NCI-H2196 (cell line): ENCODE measurements at regions not wholly inside any gene's neighbourhood (a gene's known extent, or its start where the extent isn't known, plus 50 kb on each side); places are given as distances from the start of the nearest gene placed in this dataset.

Experiments
- DNase-seq: peaks from one replicate; lab custom pipeline; 2025; ENCODE audit not compliant: unreplicated experiment; lab: John Stamatoyannopoulos, UW

DNA sequence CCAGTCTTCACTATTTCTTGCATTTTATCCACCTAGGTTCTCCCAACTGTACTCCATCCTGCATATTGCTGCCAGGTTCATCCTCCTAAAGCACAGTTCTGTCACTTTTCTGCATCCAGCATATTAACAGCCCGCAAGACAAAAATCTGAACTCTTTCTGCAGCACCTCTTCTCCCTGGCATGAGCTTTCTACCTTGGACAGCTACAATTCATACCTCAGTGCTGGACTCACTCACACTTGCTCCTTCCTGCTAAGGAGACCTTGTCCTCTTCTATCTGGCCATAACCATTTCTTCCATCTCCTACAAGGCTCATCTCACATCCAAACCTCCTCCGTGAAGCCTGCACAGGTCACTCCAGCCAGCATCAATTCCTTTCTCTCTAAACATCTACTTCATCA, 170.1 kb upstream of the GRIP1 start:
- DNase-seq, result no peak

DNA sequence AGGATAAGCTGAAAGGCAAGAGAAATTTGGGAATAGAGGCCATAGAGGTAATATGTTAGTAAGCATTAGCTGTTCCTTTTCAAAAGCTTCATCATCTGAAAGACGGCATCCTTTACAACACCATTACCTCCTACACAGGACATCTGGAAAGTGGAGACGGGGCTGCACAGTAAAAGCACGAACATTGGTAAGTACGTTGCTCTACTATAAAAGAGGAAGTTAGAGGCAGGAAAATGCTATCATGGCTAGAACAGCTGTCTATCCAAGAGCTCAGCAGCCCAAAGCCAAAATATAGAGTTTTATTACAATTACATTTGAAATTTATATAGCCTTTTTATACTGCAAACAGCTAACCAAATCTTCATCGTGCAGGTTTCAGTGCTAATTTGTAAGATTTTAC, 172.3 kb upstream of the GRIP1 start:
- no peak for DNase-seq

- no peak for DNase-seq
Measured at GRCh38 chr12:66852091-66852490, 173.2 kb upstream of the GRIP1 start.

GRCh38 chr12:66852765-66853164, 173.9 kb upstream of the GRIP1 start:
- DNase-seq, result no peak

GRCh38 chr12:66859751-66860440, 181.0 kb upstream of the GRIP1 start:
- no peak for DNase-seq

DNA sequence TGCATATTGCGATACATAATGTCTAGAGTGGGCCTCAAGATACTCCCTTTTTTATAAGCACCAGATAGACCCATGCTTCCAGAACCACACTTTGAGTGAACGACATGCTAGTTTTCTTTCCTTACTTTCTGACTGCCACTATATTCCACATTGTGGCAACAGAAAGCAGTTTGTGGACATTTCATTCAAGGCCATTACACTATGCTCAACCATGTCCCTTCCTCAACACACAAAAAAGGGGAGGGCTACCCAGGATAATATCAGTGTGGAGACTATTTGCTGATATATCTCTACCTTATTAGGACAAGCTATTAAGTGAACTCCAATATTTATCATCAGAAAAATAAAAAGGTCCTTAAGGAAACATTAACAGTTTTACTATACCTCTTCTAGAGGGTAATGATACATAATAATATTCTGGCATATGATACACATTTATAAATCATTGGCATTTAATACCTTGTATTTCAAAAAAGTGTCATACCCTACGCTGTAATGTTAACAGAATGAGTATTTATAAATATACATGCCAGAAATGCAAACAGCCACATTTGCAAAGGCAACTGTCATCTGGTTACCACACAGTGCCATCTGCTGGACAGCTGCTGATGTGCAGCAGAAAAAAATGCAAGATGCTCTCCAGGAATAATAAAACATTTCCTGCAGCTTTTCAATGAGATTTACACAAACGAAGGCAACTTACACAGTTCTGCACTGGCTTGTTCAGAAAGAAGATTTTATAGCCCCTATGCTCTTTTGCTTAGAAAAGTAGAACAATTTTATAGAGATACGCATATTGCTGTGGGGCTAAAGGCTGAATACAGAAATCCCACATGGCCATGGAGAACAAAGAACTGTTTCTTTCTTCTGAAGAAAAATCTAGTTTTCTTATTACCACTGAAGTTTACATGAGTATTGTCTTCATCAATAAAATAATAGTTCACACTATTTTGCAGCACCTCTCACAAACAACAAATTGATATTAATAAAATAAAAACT, 182.2 kb upstream of the GRIP1 start:
- peak; percentile 73 for DNase-seq

GRCh38 chr12:66862356-66862985, 183.6 kb upstream of the GRIP1 start:
- no peak for DNase-seq

DNA sequence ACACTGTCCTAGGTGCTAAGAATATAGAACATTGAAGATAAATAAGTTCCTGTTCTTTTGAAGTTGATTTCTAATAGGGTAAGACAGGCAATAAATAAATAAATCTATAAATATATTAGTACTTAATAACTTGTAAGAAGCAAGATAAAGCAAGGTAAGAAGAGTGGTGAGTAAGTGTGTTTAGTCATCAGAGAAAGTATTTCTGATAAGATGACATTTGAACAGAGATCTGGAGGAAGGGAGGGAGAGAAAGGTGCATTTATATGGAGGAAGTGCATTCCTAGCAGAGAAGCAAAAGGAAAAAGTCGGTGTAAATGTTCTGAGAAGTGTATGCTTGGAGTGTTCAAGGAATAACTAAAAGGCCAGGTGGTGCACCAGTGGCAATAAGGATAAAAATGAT, 184.4 kb upstream of the GRIP1 start:
- no peak for DNase-seq

- no peak for DNase-seq
Measured at GRCh38 chr12:66877925-66878324, 199.0 kb upstream of the GRIP1 start.

DNA sequence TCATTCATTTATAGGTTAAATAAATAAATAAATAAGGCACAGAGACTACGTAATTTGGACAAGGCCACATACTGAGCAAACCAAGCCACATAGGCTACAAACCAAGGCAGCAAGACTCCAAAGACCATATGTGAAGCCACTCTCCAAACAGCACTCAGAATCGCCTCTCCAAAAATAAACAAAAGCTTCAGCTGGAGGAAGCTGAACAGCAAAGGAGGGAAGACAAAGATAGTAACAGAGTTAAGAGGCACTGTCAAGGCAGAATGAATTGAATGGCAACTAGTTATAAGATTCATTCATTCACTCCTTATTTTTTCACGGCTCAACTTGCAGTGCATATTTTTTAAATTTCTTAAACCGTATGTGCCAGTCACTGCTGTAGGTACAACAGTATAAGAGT, 200.5 kb upstream of the GRIP1 start:
- no peak for DNase-seq

DNA sequence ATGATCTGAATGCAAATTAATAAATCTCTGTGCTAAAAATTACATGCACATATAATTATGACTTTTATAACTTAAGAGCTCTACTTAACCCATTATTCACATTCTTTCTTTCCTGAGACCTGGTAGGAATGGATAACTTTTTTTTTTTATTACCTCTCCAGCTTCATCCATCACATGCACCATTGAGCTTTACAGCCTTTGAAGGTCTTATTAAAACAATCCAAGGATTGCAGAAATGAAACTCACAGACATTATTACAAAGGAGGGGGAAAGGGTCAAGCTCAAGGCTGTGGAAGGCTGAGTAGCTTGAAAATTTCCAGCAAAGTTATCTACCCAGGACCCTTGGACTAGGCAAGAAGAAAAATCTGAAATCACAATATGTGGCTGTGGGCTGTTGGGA, 202.5 kb upstream of the GRIP1 start:
- DNase-seq, result no peak

GRCh38 chr12:66884091-66884490, 205.2 kb upstream of the GRIP1 start:
- DNase-seq, result no peak

DNA sequence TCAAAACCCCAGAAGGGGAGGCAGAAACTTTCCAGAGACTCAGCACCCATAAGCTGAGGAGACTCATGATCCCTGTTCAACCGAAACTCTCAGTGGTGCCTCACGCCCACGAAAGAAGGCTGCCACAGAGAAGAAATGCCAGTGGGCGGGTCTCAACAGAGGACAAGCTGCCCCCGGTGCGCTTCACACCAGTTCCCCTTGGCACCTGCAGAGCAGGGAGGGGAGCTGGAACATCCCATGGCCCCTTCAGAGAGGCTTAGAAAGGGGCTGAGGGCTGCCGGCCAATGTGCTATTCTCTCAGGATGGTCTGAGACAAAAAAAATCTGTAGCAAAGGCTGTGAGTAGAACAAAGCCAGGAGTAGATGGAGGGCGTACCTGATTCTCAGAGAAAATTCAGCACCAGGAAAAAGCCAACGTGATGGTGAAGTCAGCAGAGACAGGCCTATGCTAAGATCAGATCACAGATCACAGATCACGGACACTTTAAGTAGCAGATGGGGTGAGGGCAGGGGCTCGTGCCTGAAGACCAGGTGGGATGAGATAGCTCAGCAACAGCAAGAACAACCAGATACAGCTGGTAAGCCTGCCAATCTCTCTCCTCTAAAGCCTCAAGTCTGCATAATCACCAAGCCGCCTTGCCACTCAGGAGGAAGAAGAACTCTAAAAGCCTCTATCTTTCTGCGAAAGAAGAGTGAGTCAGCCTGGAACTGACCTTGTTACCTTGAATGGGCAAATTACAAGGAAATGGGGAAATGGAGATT, 206.4 kb upstream of the GRIP1 start:
- no peak for DNase-seq

DNA sequence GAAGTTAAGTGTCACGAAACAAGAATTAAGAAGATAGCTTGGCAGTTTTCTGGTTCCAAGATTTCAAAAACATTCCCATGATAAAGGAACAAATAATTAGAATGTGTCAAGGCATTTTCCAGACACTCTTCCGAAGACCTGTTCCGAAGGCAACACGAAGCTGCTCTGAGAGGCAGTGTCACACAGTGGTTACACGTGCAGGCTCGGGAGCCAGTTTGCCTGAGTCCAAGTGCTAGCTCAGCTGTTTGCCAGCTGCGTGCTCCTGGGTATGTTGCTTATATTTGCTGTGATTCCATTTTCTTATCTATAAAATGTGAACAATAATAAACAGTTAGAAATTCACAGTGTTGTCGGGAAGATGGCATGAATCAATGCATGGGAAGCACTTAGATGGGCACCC, 217.9 kb upstream of the GRIP1 start:
- DNase-seq, result no peak

- DNase-seq, result no peak
Measured at GRCh38 chr12:66898700-66899469, 220.0 kb upstream of the GRIP1 start.

DNA sequence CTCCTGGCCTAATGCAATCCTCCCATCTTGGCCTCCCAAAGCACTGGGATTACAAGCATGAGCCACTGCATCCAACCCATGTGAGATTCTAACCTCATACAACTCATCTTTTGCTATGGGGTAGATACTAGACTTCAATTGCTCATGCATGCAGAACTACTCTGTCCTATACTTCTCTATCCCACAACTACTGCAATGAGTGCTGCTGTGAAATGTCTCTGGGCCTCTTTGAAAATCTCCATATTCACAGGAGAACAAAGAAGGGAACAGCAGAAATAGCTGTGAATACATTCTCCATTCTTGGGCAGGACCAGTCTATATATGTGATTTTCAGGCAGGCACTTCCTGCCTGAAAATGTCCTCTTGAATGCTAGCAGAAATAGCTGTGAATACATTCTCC, 220.7 kb upstream of the GRIP1 start:
- DNase-seq, result no peak

GRCh38 chr12:66900616-66901015, 221.7 kb upstream of the GRIP1 start:
- DNase-seq, result no peak

DNA sequence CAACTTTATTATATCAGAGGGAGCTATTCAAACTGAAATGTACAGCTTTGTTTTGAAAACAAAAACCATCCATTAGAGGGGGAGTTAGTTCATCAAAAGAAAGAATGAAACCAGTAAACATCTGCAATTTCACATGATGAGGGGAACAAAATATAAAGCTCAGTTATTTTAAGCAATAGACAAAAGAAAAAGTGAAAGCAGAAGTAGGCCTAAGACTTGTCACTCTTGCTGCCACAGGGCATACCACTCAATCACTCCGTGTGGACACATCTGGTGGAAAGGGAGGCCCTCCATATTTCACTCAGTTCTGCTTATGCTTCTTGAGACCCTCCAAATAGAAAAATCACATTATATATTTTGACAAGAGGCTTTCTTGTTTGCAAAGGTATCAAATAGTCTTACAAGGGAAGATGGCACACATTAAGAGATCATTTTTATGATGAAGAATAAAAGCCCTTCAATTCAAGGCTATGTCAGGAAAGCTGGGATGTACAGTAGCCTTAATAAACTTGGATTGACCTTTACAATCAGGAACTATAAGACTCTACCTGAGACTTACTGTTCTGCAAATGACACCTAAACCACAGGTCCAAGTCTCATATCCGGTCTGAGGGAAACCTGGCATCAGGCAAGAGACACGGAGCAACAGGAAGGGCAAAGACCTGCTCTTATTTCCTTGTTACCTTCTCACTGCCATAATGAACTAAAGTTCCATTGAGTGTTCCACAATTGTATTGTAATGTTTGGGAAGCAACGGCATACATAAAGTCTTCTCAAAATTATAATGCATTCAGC, 222.5 kb upstream of the GRIP1 start:
- no peak for DNase-seq

DNA sequence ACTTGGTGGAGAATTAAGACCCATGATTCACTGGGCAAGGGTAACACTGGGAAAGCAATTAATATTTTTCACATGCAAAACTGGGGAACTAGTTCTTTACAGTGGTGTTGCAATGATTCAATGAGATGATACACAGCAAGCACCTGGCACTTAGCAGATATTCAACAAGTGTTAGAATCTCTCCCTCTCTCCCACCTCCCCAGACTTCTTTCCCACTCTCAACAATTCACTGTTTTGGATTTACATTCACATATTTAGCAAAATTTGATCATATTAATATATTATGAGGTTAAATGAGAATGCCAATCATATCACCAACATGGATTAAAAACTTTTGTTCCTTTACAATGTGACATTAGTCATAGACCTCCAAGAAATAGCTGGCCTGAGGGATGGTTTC, 223.1 kb upstream of the GRIP1 start:
- DNase-seq, result no peak
